ENCODE measurements at regions not wholly inside any gene's neighbourhood (a gene's known extent, or its start where the extent isn't known, plus 50 kb on each side); places are given as distances from the start of the nearest gene placed in this dataset.
A peak's percentile ranks its signal among the peaks of the same experiment; 100 is the strongest.

DNA sequence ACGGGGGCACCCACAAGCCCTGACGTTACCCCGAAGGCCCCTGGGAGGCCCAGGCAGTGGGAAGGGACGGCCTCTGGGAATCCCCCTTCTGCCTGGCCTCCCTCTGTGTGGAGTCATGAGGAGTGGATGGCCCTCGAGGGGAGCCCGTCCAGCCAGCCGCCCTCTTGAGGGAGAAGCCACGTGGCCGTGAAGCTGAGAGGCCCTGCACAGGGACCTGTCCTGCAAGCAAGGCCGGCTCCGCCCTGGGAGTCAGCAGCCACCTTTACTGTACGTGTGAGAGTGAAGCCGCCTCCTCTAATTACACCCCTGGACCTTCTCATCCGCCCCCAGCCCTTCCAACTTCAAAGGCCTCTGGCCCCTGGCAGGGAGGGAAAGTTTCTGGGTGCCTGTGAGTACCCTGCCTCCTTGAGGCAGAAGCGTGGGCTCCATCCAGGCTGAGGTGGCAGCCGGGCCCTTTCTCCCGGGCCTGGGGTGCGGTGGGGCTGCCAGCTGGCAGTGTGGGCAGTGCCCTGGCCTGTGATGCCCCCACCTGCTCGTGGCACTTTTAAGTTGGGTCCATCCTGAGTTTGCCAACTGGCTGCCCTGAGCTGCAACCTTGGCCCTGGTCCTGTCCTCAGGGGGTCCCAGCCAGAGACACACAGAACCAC lies 55.9 kb upstream of the EGFL7 start:
- DNase-seq (ENCODE audit: low read depth in 1 of 2, low spot score in 2 of 2) = no peak
- no peak overlapping the region for H2BK120ac ChIP-seq (replicated peaks; ENCODE audit: low read depth, low read length)
- H4K20me1 ChIP-seq (replicated peaks in 1 of 2; ENCODE audit: control insufficient read depth in 1 of 2, insufficient read depth in 2 of 2, low read length in 2 of 2) = no peaks in the 10 kb centered on the region
- FAIRE-seq = no peak
- no peak overlapping the region for H4K5ac ChIP-seq (ENCODE audit: insufficient read length, low read depth, low read length)
- ChIA-PET POLR2A (ENCODE audit: partially characterized antibody) (interaction anchor here (1.0 to 6.1 kb wide), 4 partner anchors 13 to 79 kb away, joined by 3 to 28 read pairs (median 5); no protein-coding TSS in a partner anchor), CTCF (ENCODE audit: partially characterized antibody) (interaction anchor here (0.6 to 5.8 kb wide), 19 partner anchors 8 to 494 kb away, joined by 3 to 24 read pairs (median 4); no protein-coding TSS in a partner anchor)
- no peaks in the 10 kb centered on the region for H3K9me3 ChIP-seq (ENCODE audit: insufficient read depth in 2 of 2, low read depth in 1 of 2, low read length in 1 of 2)
- peak overlapping the region; percentile 95; the same call in 1 of the 2 replicates for H2BK12ac ChIP-seq (ENCODE audit: low read depth, low read length)
- H3K79me1 ChIP-seq (ENCODE audit: low read depth, low read length) = no peaks in the 10 kb centered on the region
- H2AFZ ChIP-seq (ENCODE audit: low read length) = no peak overlapping the region
- no peaks in the 10 kb centered on the region for H3K23me2 ChIP-seq (ENCODE audit: low read depth, low read length)
- 0 out of 2 replicates have a peak overlapping the region, but pooled peaks have one; percentile 93 for H2BK5ac ChIP-seq (ENCODE audit: low read depth, low read length)
- WGBS, 2 experiments (ENCODE audit: extremely low coverage in 1 of 2, insufficient coverage in 1 of 2, insufficient read length in 1 of 2, insufficient replicate concordance in 2 of 2, low coverage in 1 of 2, low lambda C conversion rate in 2 of 2, missing lambda C conversion rate in 1 of 2) = 79% methylated on average over 18 of the region's 19 CpGs; no CpG with 5 or more reads in 1 of the 2 experiments
- H3K4me1 ChIP-seq (replicated peaks in 1 of 4; ENCODE audit: control insufficient read depth in 3 of 4, insufficient read depth in 4 of 4, low read length in 3 of 4) = peaks cover 0 to 32% (median 13%) of the 10 kb centered on the region in 4 experiments; a peak in 5 of 7 replicates
- H3K9ac ChIP-seq (replicated peaks in 1 of 4; ENCODE audit: extremely low read depth in 1 of 4, low read depth in 3 of 4, low read length in 3 of 4) = no peak overlapping the region
- H3K14ac ChIP-seq (ENCODE audit: insufficient read length) = no peak overlapping the region
- no peak overlapping the region for H3K27ac ChIP-seq (ENCODE audit: low read depth, low read length)
- H4K91ac ChIP-seq (replicated peaks; ENCODE audit: insufficient read length, low read length) = peak overlapping the region; percentile 54
- 0 out of 2 replicates have a peak overlapping the region, but pooled peaks have one; percentile 3 for H2AK5ac ChIP-seq (ENCODE audit: low read depth, low read length)
- no peak overlapping the region for H3K56ac ChIP-seq (replicated peaks; ENCODE audit: insufficient read length, low read depth, low read length)
- no peak overlapping the region for H3K4me2 ChIP-seq (ENCODE audit: insufficient read depth in 1 of 2, low read depth in 2 of 2, low read length in 2 of 2)
- H2BK20ac ChIP-seq (ENCODE audit: low read length) = peak overlapping the region; percentile 72; the same call in 1 of the 2 replicates
- no peaks in the 10 kb centered on the region for H3K79me2 ChIP-seq (ENCODE audit: control insufficient read depth in 1 of 2, insufficient read depth in 2 of 2, low read length in 2 of 2)
- no peak overlapping the region; the same call in 1 of the 2 replicates for H4K8ac ChIP-seq (ENCODE audit: extremely low read depth, insufficient read depth, low read length)
- 0 out of 7 replicates have a peak, but pooled peaks cover 0 to 2% (median 0%) of the 10 kb centered on the region in 4 experiments for H3K27me3 ChIP-seq (replicated peaks in 1 of 4; ENCODE audit: control insufficient read depth in 3 of 4, extremely low read depth in 1 of 4, insufficient read depth in 3 of 4, low read length in 3 of 4)
- 0 out of 2 replicates have a peak overlapping the region, but pooled peaks have one; percentile 81 for H2BK15ac ChIP-seq (ENCODE audit: low read length)
- H3K18ac ChIP-seq (ENCODE audit: extremely low read depth, low read length) = no peak overlapping the region; the same call in 1 of the 2 replicates
- H3K4ac ChIP-seq (replicated peaks; ENCODE audit: insufficient read length, low read depth, low read length) = no peak overlapping the region
- no peak for TF ChIP-seq RXRA (IDR thresholded peaks at IDR 0.05; ENCODE audit: insufficient read depth, low read depth, low read length)
- TF ChIP-seq, protein P1, sequence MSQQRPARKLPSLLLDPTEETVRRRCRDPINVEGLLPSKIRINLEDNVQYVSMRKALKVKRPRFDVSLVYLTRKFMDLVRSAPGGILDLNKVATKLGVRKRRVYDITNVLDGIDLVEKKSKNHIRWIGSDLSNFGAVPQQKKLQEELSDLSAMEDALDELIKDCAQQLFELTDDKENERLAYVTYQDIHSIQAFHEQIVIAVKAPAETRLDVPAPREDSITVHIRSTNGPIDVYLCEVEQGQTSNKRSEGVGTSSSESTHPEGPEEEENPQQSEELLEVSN (IDR thresholded peaks at IDR 0.05) = peak; percentile 45; the same call in 1 of the 2 replicates
- TF ChIP-seq HDAC6 (IDR thresholded peaks at IDR 0.05; ENCODE audit: low read depth, low read length) = no peak
- no peak for TF ChIP-seq SIN3A (conservative IDR thresholded peaks at IDR 0.05 in 1 of 2, IDR thresholded peaks at IDR 0.05 in 1 of 2; ENCODE audit: low read depth in 1 of 2, low read length in 2 of 2)
- no peak for TF ChIP-seq NANOG (IDR thresholded peaks at IDR 0.05; ENCODE audit: insufficient read depth, low read depth, low read length, poor library complexity, severe bottlenecking)
- no peak overlapping the region for H3K23ac ChIP-seq (ENCODE audit: insufficient read length)
- no peak overlapping the region for H3K4me3 ChIP-seq (ENCODE audit: extremely low read depth in 1 of 4, insufficient read depth in 2 of 4, low read depth in 3 of 4, low read length in 4 of 4)
- no peaks in the 10 kb centered on the region for H3K36me3 ChIP-seq (ENCODE audit: control insufficient read depth in 2 of 4, insufficient read depth in 4 of 4, low read length in 3 of 4)
